ENCODE measurements at regions not wholly inside any gene's neighbourhood (a gene's known extent, or its start where the extent isn't known, plus 50 kb on each side); places are given as distances from the start of the nearest gene placed in this dataset.

DNA sequence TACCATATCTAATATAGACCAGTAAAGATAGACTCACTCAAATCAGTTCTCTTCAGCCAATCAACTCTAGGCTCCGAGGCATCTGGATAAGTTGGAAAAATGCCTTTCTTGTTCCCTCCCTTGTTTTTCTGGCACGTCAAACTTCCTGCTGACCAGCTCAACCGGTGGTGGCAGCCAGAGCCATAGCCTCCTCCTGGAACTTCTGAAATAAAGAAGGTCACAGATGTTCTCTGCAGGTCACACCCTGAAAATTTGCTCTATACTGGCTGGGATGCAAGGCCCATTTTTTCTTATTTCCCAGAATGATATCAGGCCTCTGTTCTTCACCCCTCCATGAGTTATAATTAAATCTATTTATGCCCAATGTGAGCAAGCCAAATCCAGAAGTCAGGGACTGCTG is 81.9 kb downstream of the BMP4 start:
- WGBS, 2 donors = 61 to 77% methylated on average over 3 of the region's 3 CpGs
- TF ChIP-seq CTCF (IDR thresholded peaks at IDR 0.05) (no peak), POLR2A (IDR thresholded peaks at IDR 0.05) (no peak)
- Histone ChIP-seq H3K4me3 (replicated peaks in 1 of 3) (no peak overlapping the region), H3K4me1 (peaks cover 0 to 9% of the 10 kb centered on the region in 2 donors), H3K27ac (no peak overlapping the region), H3K9me3 (no peaks in the 10 kb centered on the region), H3K27me3 (no peaks in the 10 kb centered on the region), H3K36me3 (no peaks in the 10 kb centered on the region)
- intact Hi-C loops (cut with DNase I) = no loop called here
- DNase-seq = no peak

- Histone ChIP-seq H3K27me3 (no peaks in the 10 kb centered on the region), H3K4me3 (replicated peaks in 1 of 3) (no peak overlapping the region), H3K27ac (no peak overlapping the region), H3K4me1 (peaks cover 0 to 9% of the 10 kb centered on the region in 2 donors), H3K9me3 (no peaks in the 10 kb centered on the region), H3K36me3 (no peaks in the 10 kb centered on the region)
- 0 to 16% methylated on average over 1 of the region's 1 CpG for WGBS, 2 donors
- no peak for DNase-seq
- no peak for TF ChIP-seq POLR2A (IDR thresholded peaks at IDR 0.05)
- no peak for TF ChIP-seq CTCF (IDR thresholded peaks at IDR 0.05)
- intact Hi-C loops (cut with DNase I) = no loop called here
These were observed 83.9 kb downstream of the BMP4 start for GRCh38 chr14:53872681-53873089.

- Histone ChIP-seq H3K27me3 (no peaks in the 10 kb centered on the region), H3K4me3 (replicated peaks in 1 of 3) (no peak overlapping the region), H3K9me3 (no peaks in the 10 kb centered on the region), H3K27ac (no peak overlapping the region), H3K36me3 (no peaks in the 10 kb centered on the region), H3K4me1 (peaks cover 0 to 9% of the 10 kb centered on the region in 2 donors)
- no peak for DNase-seq
- 75 to 88% methylated on average over 2 of the region's 2 CpGs for WGBS, 2 donors
- intact Hi-C loops (cut with DNase I) = no loop called here
- TF ChIP-seq POLR2A (IDR thresholded peaks at IDR 0.05) (no peak), CTCF (IDR thresholded peaks at IDR 0.05) (no peak)
These were observed 84.7 kb downstream of the BMP4 start for GRCh38 chr14:53871951-53872350.

DNA sequence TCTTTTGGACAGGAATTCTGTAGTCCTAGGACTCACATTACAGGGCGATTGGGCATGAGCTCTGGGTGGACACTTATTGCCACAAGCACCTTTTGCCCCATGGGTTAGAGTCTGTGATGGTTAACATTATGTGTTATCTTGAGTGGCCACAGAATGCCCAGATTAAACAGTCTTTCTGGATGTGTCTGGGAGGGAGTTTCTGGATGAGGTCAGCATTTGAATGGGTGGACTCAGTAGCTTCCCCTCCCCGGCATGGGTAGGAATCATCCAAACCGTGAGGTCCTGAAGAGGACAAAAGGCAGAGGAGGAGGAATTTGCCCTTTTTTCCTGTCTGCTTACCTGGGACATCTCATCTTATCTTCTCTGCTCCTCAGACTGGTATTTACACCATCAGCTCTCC is 85.6 kb downstream of the BMP4 start:
- Histone ChIP-seq H3K9me3 (no peaks in the 10 kb centered on the region), H3K27me3 (no peaks in the 10 kb centered on the region), H3K4me3 (replicated peaks in 1 of 3) (no peak overlapping the region), H3K4me1 (peaks cover 0 to 9% of the 10 kb centered on the region in 2 donors), H3K27ac (no peak overlapping the region), H3K36me3 (no peaks in the 10 kb centered on the region)
- DNase-seq = no peak
- TF ChIP-seq POLR2A (IDR thresholded peaks at IDR 0.05) (no peak), CTCF (IDR thresholded peaks at IDR 0.05) (no peak)
- 81 to 87% methylated on average over 3 of the region's 3 CpGs for WGBS, 2 donors
- intact Hi-C loops (cut with DNase I) = no loop called here

DNA sequence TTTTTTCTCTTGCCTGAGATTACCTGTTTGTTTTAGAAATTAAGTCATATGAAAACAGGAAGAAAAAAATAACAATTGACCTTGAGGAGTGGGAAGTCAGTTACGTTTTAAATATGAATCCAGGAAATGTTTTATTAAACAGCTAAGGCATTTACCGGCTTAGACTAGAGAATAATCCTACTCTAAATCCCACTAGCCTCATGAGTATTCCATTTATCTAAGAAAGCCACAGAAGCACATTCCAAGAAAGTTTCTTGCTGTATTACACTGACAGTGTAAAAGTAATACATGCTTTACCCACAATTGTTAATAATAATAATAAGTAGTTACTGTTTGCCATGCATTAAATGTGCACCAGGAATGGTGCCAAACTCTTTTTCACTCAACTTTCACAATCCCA is 90.9 kb downstream of the BMP4 start:
- Histone ChIP-seq H3K27me3 (no peaks in the 10 kb centered on the region), H3K9me3 (no peaks in the 10 kb centered on the region), H3K27ac (no peak overlapping the region), H3K4me3 (replicated peaks in 1 of 3) (no peak overlapping the region), H3K4me1 (no peaks in the 10 kb centered on the region), H3K36me3 (no peaks in the 10 kb centered on the region)
- TF ChIP-seq CTCF (IDR thresholded peaks at IDR 0.05) = no peak
- no peak for TF ChIP-seq POLR2A (IDR thresholded peaks at IDR 0.05)
- 68 to 69% methylated on average over 2 of the region's 2 CpGs for WGBS, 2 donors
- no peak for DNase-seq
- intact Hi-C loops (cut with DNase I) = no loop called here

Data from thyroid gland (tissue), 4 donors.